ENCODE measurements at regions not wholly inside any gene's neighbourhood (a gene's known extent, or its start where the extent isn't known, plus 50 kb on each side); places are given as distances from the start of the nearest gene placed in this dataset.

- Histone ChIP-seq H3K9me3 (no peaks in the 10 kb centered on the region), H3K4me3 (ENCODE audit: control insufficient read depth in 1 of 2, extremely low read depth in 1 of 2, low read length in 1 of 2) (no peak overlapping the region), H3K27me3 (replicated peaks in 1 of 2; ENCODE audit: control insufficient read depth in 2 of 2, extremely low read depth in 1 of 2, insufficient read depth in 2 of 2, low read length in 1 of 2) (no peaks in the 10 kb centered on the region), H3K27ac (ENCODE audit: low read length) (no peak overlapping the region), H3K4me1 (ENCODE audit: control insufficient read depth in 1 of 2, extremely low read depth in 1 of 2, insufficient read depth in 2 of 2, low read length in 2 of 2) (no peaks in the 10 kb centered on the region), H3K36me3 (ENCODE audit: control insufficient read depth in 2 of 2, extremely low read depth in 1 of 2, insufficient read depth in 1 of 2, low read length in 1 of 2) (no peaks in the 10 kb centered on the region)
- no peak for DNase-seq
- CTCF ChIA-PET = no interaction called here
- H3K36me3 Mint-ChIP-seq = no peaks in the 10 kb centered on the region
- ATAC-seq (replicated peaks in 1 of 4) = no peak
- 100% methylated on average over 1 of the region's 3 CpGs for WGBS (ENCODE audit: insufficient coverage)
- H3K4me1 Mint-ChIP-seq = no peaks in the 10 kb centered on the region
- POLR2A ChIA-PET = no interaction called here
- H3K27ac Mint-ChIP-seq = no peak overlapping the region
- peaks cover 10 to 28% (median 11%) of the 10 kb centered on the region in 3 donors for H3K9me3 Mint-ChIP-seq
- no peaks in the 10 kb centered on the region for H3K27me3 Mint-ChIP-seq
- H3K4me3 Mint-ChIP-seq = no peak overlapping the region
These were observed 412.9 kb upstream of the SPRY2 start for GRCh38 chr13:80753866-80754265.

DNA sequence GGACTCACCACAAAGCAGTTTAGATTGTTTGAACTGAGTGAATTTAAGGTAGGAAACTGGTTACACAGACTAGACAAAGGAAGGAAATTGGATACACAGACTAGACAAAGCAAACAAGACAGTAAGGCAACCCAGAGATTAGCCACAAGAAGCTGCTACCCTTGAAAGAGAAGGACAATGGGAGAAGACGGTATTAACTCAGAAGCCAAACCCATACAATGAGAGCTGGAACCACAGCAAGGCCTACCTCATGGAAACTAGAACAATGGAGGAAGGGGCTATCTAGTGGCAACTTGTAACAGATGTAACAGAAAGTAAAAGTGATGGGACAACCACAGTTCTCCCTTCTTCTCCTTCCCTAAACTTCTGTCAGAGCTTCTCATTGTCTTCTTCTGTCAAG, 410.9 kb upstream of the SPRY2 start:
- H3K27ac ChIP-seq (ENCODE audit: low read length) = no peak overlapping the region
- no peaks in the 10 kb centered on the region for H3K9me3 ChIP-seq
- Mint-ChIP-seq H3K4me3 (no peak overlapping the region), H3K4me1 (no peaks in the 10 kb centered on the region), H3K27ac (no peak overlapping the region), H3K9me3 (peaks cover 7 to 26% (median 10%) of the 10 kb centered on the region in 3 donors), H3K36me3 (no peaks in the 10 kb centered on the region), H3K27me3 (no peaks in the 10 kb centered on the region)
- no CpG with 5 or more reads among the region's 1 CpG for WGBS (ENCODE audit: insufficient coverage)
- ATAC-seq (replicated peaks in 1 of 4) (no peak), DNase-seq (no peak)
- H3K27me3 ChIP-seq (replicated peaks in 1 of 2; ENCODE audit: control insufficient read depth in 2 of 2, extremely low read depth in 1 of 2, insufficient read depth in 2 of 2, low read length in 1 of 2) = no peaks in the 10 kb centered on the region
- H3K4me1 ChIP-seq (ENCODE audit: control insufficient read depth in 1 of 2, extremely low read depth in 1 of 2, insufficient read depth in 2 of 2, low read length in 2 of 2) = no peaks in the 10 kb centered on the region
- ChIA-PET CTCF (no interaction called here), POLR2A (no interaction called here)
- no peaks in the 10 kb centered on the region for H3K36me3 ChIP-seq (ENCODE audit: control insufficient read depth in 2 of 2, extremely low read depth in 1 of 2, insufficient read depth in 1 of 2, low read length in 1 of 2)
- H3K4me3 ChIP-seq (ENCODE audit: control insufficient read depth in 1 of 2, extremely low read depth in 1 of 2, low read length in 1 of 2) = no peak overlapping the region

- Histone ChIP-seq H3K4me3 (ENCODE audit: control insufficient read depth in 1 of 2, extremely low read depth in 1 of 2, low read length in 1 of 2) (no peak overlapping the region), H3K9me3 (no peaks in the 10 kb centered on the region), H3K27ac (ENCODE audit: low read length) (no peak overlapping the region), H3K4me1 (ENCODE audit: control insufficient read depth in 1 of 2, extremely low read depth in 1 of 2, insufficient read depth in 2 of 2, low read length in 2 of 2) (no peaks in the 10 kb centered on the region), H3K36me3 (ENCODE audit: control insufficient read depth in 2 of 2, extremely low read depth in 1 of 2, insufficient read depth in 1 of 2, low read length in 1 of 2) (no peaks in the 10 kb centered on the region), H3K27me3 (replicated peaks in 1 of 2; ENCODE audit: control insufficient read depth in 2 of 2, extremely low read depth in 1 of 2, insufficient read depth in 2 of 2, low read length in 1 of 2) (no peaks in the 10 kb centered on the region)
- Mint-ChIP-seq H3K4me3 (no peak overlapping the region), H3K27me3 (no peaks in the 10 kb centered on the region), H3K4me1 (no peaks in the 10 kb centered on the region), H3K9me3 (peaks cover 0 to 7% (median 3%) of the 10 kb centered on the region in 3 donors), H3K36me3 (no peaks in the 10 kb centered on the region), H3K27ac (no peak overlapping the region)
- DNase-seq = no peak
- POLR2A ChIA-PET = no interaction called here
- 71% methylated on average over 1 of the region's 2 CpGs for WGBS (ENCODE audit: insufficient coverage)
- CTCF ChIA-PET = no interaction called here
- ATAC-seq (replicated peaks in 1 of 4) = no peak
These were observed 403.4 kb upstream of the SPRY2 start for GRCh38 chr13:80744147-80744914.

GRCh38 chr13:80742033-80742432, 401.1 kb upstream of the SPRY2 start:
- CTCF ChIA-PET = no interaction called here

DNA sequence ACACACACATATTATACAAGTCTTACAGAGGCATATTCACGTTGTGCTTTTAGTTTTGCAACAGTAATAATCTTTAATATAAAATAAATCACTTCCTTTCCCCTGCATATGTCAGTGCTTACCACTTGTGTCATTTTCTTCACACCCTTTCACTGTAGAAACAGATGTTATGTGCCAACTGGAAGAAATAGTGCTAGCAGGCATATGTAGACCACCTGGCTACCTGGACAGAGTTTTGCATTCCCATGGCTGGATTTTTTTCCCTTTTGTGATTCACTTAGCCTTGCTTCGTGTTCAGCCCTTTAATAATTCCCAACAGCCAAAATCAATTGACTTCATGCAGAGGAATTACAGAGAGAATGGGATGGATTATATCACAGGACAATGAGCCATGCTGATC, 399.1 kb upstream of the SPRY2 start:
- Histone ChIP-seq H3K4me1 (ENCODE audit: control insufficient read depth in 1 of 2, extremely low read depth in 1 of 2, insufficient read depth in 2 of 2, low read length in 2 of 2) (no peaks in the 10 kb centered on the region), H3K4me3 (ENCODE audit: control insufficient read depth in 1 of 2, extremely low read depth in 1 of 2, low read length in 1 of 2) (no peak overlapping the region), H3K36me3 (ENCODE audit: control insufficient read depth in 2 of 2, extremely low read depth in 1 of 2, insufficient read depth in 1 of 2, low read length in 1 of 2) (no peaks in the 10 kb centered on the region), H3K9me3 (no peaks in the 10 kb centered on the region), H3K27ac (ENCODE audit: low read length) (no peak overlapping the region), H3K27me3 (replicated peaks in 1 of 2; ENCODE audit: control insufficient read depth in 2 of 2, extremely low read depth in 1 of 2, insufficient read depth in 2 of 2, low read length in 1 of 2) (no peaks in the 10 kb centered on the region)
- CTCF ChIA-PET = no interaction called here
- Mint-ChIP-seq H3K4me1 (no peaks in the 10 kb centered on the region), H3K9me3 (peaks cover 8 to 15% (median 12%) of the 10 kb centered on the region in 3 donors), H3K27ac (no peak overlapping the region), H3K36me3 (no peaks in the 10 kb centered on the region), H3K27me3 (no peaks in the 10 kb centered on the region), H3K4me3 (no peak overlapping the region)
- POLR2A ChIA-PET = no interaction called here
- DNase-seq (no peak), ATAC-seq (replicated peaks in 1 of 4) (no peak)
- WGBS (ENCODE audit: insufficient coverage) = no CpG with 5 or more reads among the region's 2 CpGs

More at GRCh38 chr13:80742033-80742432, 401.1 kb upstream of the SPRY2 start:
- Mint-ChIP-seq H3K4me1 (no peaks in the 10 kb centered on the region), H3K36me3 (no peaks in the 10 kb centered on the region), H3K4me3 (no peak overlapping the region), H3K9me3 (peaks cover 9 to 12% (median 9%) of the 10 kb centered on the region in 3 donors), H3K27ac (no peak overlapping the region), H3K27me3 (no peaks in the 10 kb centered on the region)
- no peaks in the 10 kb centered on the region for H3K36me3 ChIP-seq (ENCODE audit: control insufficient read depth in 2 of 2, extremely low read depth in 1 of 2, insufficient read depth in 1 of 2, low read length in 1 of 2)
- no peak overlapping the region for H3K4me3 ChIP-seq (ENCODE audit: control insufficient read depth in 1 of 2, extremely low read depth in 1 of 2, low read length in 1 of 2)
- no peak overlapping the region for H3K27ac ChIP-seq (ENCODE audit: low read length)
- no peaks in the 10 kb centered on the region for H3K9me3 ChIP-seq
- WGBS (ENCODE audit: insufficient coverage) = no CpG with 5 or more reads among the region's 1 CpG
- no peaks in the 10 kb centered on the region for H3K4me1 ChIP-seq (ENCODE audit: control insufficient read depth in 1 of 2, extremely low read depth in 1 of 2, insufficient read depth in 2 of 2, low read length in 2 of 2)
- ATAC-seq (replicated peaks in 1 of 4) = no peak
- POLR2A ChIA-PET = interaction anchor here in 1 of 2 donors (0.6 kb wide), 1 partner anchor 131 kb away, joined by 3 read pairs; no protein-coding TSS in a partner anchor
- no peak for DNase-seq
- no peaks in the 10 kb centered on the region for H3K27me3 ChIP-seq (replicated peaks in 1 of 2; ENCODE audit: control insufficient read depth in 2 of 2, extremely low read depth in 1 of 2, insufficient read depth in 2 of 2, low read length in 1 of 2)

DNA sequence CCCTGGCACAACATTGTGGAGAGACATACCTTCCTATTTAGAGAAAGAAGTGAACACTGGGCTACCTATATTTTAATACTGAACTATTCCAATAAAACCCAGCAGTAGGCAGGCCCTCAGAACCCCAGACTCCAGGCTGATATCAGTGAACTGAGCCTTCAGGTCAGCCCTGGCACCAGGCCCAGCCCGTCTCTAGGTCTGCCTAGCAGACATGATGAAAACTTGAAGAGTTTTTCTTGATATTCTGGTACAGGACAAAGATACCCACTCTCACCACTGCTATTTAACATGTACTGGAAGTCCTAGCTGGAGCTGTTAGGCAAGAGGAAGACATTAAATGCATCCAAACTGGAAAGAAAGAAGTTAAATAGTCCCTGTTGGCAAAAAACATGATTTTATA, 396.6 kb upstream of the SPRY2 start:
- no peaks in the 10 kb centered on the region for H3K27me3 Mint-ChIP-seq
- H3K36me3 Mint-ChIP-seq = no peaks in the 10 kb centered on the region
- no peaks in the 10 kb centered on the region for H3K4me1 ChIP-seq (ENCODE audit: control insufficient read depth in 1 of 2, extremely low read depth in 1 of 2, insufficient read depth in 2 of 2, low read length in 2 of 2)
- no peaks in the 10 kb centered on the region for H3K27me3 ChIP-seq (replicated peaks in 1 of 2; ENCODE audit: control insufficient read depth in 2 of 2, extremely low read depth in 1 of 2, insufficient read depth in 2 of 2, low read length in 1 of 2)
- H3K9me3 Mint-ChIP-seq = peaks cover 13 to 23% (median 16%) of the 10 kb centered on the region in 3 donors
- no CpG with 5 or more reads among the region's 1 CpG for WGBS (ENCODE audit: insufficient coverage)
- H3K36me3 ChIP-seq (ENCODE audit: control insufficient read depth in 2 of 2, extremely low read depth in 1 of 2, insufficient read depth in 1 of 2, low read length in 1 of 2) = no peaks in the 10 kb centered on the region
- DNase-seq (no peak), ATAC-seq (replicated peaks in 1 of 4) (no peak)
- H3K9me3 ChIP-seq = no peaks in the 10 kb centered on the region
- H3K4me1 Mint-ChIP-seq = no peaks in the 10 kb centered on the region
- ChIA-PET CTCF (no interaction called here), POLR2A (no interaction called here)
- no peak overlapping the region for H3K4me3 ChIP-seq (ENCODE audit: control insufficient read depth in 1 of 2, extremely low read depth in 1 of 2, low read length in 1 of 2)
- H3K27ac ChIP-seq (ENCODE audit: low read length) = no peak overlapping the region
- no peak overlapping the region for H3K27ac Mint-ChIP-seq
- no peak overlapping the region for H3K4me3 Mint-ChIP-seq
